ENCODE measurements at regions not wholly inside any gene's neighbourhood (a gene's known extent, or its start where the extent isn't known, plus 50 kb on each side); places are given as distances from the start of the nearest gene placed in this dataset.

DNA sequence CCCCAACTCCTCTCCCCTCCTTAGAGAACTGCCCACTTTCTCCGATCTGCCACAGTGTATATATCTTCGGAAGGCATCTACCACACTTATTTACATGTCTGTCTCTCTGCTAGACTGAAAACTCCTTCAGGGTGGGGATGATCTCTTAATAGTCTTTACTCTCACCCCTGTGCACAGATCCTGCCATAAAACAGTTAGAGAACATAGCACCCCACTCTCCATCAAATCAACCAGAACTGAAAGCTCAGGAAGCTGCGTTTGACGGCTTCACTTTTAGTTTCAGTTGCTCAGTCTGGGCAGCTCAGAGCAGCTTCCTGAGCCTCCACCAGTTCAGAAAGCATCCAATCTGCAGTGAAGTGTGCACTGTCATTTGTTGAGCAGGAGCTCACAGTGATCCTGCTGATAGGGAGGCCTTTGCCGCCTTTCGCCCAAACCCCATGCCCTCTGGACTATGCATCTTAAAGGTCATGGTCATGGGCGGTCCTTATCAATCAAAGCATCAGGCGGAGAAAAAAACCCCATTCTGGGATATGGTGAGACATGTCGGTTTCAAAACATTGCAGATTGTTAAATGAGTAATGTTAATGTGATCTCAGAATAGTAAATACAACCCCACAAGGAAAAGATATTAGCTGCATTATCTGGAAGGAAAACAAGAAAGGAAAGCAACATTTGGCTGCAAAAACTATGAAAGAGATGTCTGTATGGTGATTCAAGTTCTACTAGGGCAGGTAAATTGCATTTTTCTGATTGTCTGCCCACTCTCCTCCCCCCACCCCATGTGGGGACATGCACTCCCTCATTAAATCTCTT, 167.1 kb upstream of the ADO start:
- TF ChIP-seq POLR2A (IDR thresholded peaks at IDR 0.05): no peak
- no peak for TF ChIP-seq CTCF (IDR thresholded peaks at IDR 0.05 in 4 of 5, conservative IDR thresholded peaks at IDR 0.05 in 1 of 5)

Measured in gastrocnemius medialis (tissue), 4 donors.